CMK (cell line): ENCODE measurements at regions not wholly inside any gene's neighbourhood (a gene's known extent, or its start where the extent isn't known, plus 50 kb on each side); places are given as distances from the start of the nearest gene placed in this dataset.
"Not testable (repeated sequence)": the region's sequence is repeated elsewhere in the genome, so short reads cannot be mapped to it uniquely, and the experiment has no call there.

Experiments
- DNase-seq: peaks from one replicate; pipeline ENCODE4 v3.0.0-alpha.2; 2010; ENCODE audit warnings: low read depth

- DNase-seq: not testable (repeated sequence)
These were observed 133.2 kb downstream of the ATXN3L start for GRCh38 chrX:13186643-13187042.

GRCh38 chrX:13180807-13181206 is 136.4 kb upstream of the FAM9C start:
- DNase-seq: no peak

- no peak for DNase-seq
These were observed 135.2 kb upstream of the FAM9C start for GRCh38 chrX:13179586-13179985.

DNA sequence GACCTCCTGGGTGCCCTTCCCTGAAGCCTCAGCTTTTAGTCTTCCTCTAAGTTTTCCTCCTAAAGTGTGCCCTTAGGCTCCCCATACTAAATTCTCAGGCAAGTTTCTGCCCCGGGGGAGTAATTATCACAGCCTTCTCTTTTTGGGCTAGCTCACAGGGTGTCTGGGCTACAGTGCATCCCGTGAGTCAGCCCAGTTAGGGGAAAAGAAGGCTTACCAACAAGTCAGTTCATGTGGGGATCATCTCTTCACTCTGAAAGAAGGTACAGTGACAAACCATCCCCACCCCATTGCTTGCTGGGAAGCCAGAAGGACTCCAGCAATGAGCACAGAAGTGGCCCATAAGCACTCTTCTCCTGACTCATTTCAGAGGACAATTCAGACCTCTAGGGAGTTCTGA is 134.7 kb upstream of the FAM9C start:
- DNase-seq: no peak

- no peak for DNase-seq
These were observed 133.6 kb upstream of the FAM9C start for GRCh38 chrX:13177921-13178566.

- no peak for DNase-seq
These were observed 130.6 kb upstream of the FAM9C start for GRCh38 chrX:13175056-13175455.

DNA sequence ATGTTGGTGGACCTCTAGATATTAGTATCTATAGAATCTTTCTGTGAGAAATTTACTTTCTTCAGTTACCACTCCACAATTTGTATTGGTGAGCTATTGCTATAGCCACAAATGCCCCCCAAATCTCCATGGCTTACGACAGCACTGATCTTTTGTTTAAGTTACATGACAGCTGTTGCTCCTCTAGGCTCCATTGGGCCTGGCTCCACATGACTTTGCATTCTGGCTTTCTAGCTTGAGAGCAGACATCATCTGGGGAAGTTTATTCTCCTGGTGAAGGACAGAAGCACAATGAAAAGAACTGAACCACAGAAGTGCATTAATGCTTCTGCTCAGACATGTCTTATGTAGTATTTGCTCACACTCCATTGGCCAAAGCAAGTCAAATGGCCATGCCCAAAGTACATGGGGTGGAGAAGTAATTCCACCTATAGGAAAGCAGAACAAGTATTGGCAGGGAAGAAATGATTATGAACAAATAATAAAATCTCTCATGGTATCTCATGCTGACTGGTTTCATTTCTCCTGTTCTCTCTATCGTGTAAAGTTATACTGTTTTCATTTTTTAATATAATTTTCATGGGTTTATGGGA is 126.6 kb upstream of the FAM9C start:
- DNase-seq: no peak

- DNase-seq: no peak
These were observed 125.3 kb upstream of the FAM9C start for GRCh38 chrX:13169684-13170083.

GRCh38 chrX:13168269-13168668 is 123.8 kb upstream of the FAM9C start:
- no peak for DNase-seq

GRCh38 chrX:13167481-13168231 is 123.2 kb upstream of the FAM9C start:
- no peak for DNase-seq

- DNase-seq: no peak
These were observed 121.1 kb upstream of the FAM9C start for GRCh38 chrX:13165266-13166189.

- DNase-seq: no peak
These were observed 120.2 kb upstream of the FAM9C start for GRCh38 chrX:13164611-13165010.

- no peak for DNase-seq
These were observed 118.5 kb upstream of the FAM9C start for GRCh38 chrX:13162772-13163410.

DNA sequence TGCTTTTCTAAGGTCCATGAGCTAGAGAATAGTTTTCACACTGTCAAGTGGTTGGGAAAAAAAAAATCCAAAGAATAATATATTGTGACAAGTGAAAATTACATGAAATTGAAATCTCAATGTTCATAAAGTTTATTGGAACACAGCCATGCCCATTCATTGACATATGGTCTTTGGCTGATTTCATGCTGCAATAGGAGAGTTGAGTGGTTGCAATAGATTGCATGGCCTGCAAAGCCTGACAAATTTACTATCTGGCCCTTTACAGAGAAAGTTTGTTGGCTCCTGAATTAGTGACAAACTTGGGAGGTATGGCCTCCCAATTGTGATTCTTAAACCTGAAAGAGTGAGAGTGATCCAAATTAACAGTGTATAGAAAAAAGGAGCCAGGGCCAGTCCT is 115.5 kb upstream of the FAM9C start:
- DNase-seq: no peak

DNA sequence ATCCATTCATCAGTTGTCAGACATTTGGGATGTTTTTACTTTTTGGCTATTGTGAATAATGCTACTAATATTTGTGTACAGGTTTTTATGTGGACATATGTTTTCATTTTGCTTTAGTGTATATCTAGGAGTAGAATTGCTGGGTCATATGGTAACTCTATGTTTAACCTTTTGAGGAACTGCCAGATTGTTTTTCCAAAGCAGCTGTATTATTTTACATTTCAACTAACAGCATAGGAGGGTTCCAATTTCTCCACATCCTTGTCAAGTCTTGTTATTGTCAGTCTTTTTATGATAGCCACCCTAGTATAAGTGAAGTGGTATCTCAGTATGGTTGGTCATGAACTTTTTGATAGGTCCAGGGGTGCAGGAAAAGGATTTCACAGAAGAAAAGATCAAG is 114.5 kb upstream of the FAM9C start:
- no peak for DNase-seq

GRCh38 chrX:13155550-13155949 is 111.1 kb upstream of the FAM9C start:
- DNase-seq: not testable (repeated sequence)

- DNase-seq: no peak
These were observed 109.4 kb upstream of the FAM9C start for GRCh38 chrX:13153796-13154195.

- DNase-seq: no peak
These were observed 108.2 kb upstream of the FAM9C start for GRCh38 chrX:13152518-13153185.

- DNase-seq: no peak
These were observed 107.6 kb upstream of the FAM9C start for GRCh38 chrX:13151828-13152517.

DNA sequence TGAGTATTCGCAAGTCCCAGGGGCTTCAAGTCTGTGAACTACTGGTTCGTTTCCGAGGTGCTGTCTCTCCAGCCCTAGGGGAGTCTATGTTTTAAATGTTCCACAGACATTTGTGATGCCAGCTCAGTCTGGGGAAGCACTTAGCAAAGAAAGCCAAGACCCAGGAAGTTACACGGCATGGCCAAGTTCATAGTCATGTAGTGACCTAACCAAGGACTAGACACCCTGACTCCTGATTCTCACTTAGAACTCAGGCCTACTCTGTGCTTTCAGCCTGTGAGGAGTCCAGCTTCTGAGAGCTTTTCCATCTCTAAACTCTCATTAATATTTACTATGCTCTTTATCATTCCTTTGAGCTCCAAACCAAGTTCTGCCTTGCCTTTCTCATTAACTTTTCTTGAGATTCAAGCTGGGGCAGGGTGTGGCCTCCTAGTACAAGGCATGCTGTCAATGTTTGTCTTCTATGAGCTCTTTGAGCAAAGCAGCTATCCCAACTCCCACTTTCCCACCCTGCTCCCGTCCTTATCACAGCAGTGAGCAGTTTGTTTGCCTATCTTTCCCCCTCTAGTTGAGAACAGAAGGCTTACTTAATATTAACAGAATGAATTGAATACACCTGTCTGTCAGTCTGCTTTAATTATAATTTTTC is 105.4 kb upstream of the FAM9C start:
- no peak for DNase-seq
